ENCODE measurements at regions not wholly inside any gene's neighbourhood (a gene's known extent, or its start where the extent isn't known, plus 50 kb on each side); places are given as distances from the start of the nearest gene placed in this dataset.

GRCh38 chr3:174540116-174540908 lies 318.8 kb upstream of the NAALADL2 start:
- TF ChIP-seq, protein P1, sequence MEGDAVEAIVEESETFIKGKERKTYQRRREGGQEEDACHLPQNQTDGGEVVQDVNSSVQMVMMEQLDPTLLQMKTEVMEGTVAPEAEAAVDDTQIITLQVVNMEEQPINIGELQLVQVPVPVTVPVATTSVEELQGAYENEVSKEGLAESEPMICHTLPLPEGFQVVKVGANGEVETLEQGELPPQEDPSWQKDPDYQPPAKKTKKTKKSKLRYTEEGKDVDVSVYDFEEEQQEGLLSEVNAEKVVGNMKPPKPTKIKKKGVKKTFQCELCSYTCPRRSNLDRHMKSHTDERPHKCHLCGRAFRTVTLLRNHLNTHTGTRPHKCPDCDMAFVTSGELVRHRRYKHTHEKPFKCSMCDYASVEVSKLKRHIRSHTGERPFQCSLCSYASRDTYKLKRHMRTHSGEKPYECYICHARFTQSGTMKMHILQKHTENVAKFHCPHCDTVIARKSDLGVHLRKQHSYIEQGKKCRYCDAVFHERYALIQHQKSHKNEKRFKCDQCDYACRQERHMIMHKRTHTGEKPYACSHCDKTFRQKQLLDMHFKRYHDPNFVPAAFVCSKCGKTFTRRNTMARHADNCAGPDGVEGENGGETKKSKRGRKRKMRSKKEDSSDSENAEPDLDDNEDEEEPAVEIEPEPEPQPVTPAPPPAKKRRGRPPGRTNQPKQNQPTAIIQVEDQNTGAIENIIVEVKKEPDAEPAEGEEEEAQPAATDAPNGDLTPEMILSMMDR (IDR thresholded peaks at IDR 0.05): no peak
- no peak for TF ChIP-seq POLR2AphosphoS5 (IDR thresholded peaks at IDR 0.05)
